ENCODE measurements at regions not wholly inside any gene's neighbourhood (a gene's known extent, or its start where the extent isn't known, plus 50 kb on each side); places are given as distances from the start of the nearest gene placed in this dataset.

DNA sequence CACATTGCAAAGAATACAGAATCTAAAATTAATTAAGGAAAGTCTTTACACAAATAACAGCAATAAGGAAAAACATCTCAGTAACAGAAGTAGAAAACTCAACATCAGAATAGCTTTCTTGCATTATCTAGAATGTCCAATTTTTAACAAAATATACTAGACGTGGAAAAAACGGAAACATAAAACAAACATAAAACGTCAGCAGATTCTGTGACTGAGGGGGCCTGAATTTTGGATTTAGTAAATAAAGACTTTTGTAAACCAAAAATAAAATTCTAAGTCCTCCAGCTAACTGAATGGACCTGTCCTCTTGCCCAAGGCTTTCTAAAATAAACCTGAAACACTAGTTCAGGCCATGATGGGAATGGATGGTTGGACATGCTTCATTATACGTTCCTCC, 773.5 kb upstream of the LRRTM1 start:
- TF ChIP-seq CTCF (IDR thresholded peaks at IDR 0.05) = no peak
- TF ChIP-seq POLR2A (IDR thresholded peaks at IDR 0.05) = no peak
